A673 (cell line): ENCODE measurements at regions not wholly inside any gene's neighbourhood (a gene's known extent, or its start where the extent isn't known, plus 50 kb on each side); places are given as distances from the start of the nearest gene placed in this dataset.

Experiments
- EZH2 ChIP-seq: fragments of 200-600 bp; sonication (generic); IDR thresholded peaks from 2 replicates; pipeline ENCODE4 v1.6.1; 2017; ENCODE audit warnings: borderline replicate concordance, low read depth, mild to moderate bottlenecking, mixed read lengths, antibody characterized with exemption, low read length; ENCODE audit not compliant: poor library complexity, severe bottlenecking
- TF ChIP-seq, protein P1 (sequence below): fragments of 300-800, 200-600 bp; sonication (generic); conservative IDR thresholded peaks from 2 replicates; pipeline ENCODE4 v1.5.1; 2017; ENCODE audit warnings: low read depth, mild to moderate bottlenecking, antibody characterized with exemption, low read length, moderate library complexity, mixed read lengths

DNA sequence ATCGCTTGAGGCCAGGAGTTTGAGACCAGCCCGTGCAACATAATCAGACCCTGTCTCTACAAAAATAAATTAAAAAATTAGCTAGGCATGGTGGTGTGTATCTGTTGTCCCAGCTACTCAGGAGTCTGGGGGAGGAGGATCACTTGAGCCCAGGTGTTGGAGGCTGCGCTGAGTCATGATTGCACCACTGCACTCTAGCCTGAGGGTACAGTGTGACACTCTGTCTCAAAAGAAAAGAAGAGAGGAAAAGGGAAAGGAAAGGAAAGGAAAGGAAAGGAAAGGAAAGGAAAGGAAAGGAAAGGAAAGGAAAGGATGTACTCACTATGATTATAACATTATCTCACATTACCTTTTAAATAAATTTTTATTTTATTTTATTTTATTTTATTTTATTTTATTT lies 56.5 kb upstream of the MPP7 start:
- TF ChIP-seq, protein P1, sequence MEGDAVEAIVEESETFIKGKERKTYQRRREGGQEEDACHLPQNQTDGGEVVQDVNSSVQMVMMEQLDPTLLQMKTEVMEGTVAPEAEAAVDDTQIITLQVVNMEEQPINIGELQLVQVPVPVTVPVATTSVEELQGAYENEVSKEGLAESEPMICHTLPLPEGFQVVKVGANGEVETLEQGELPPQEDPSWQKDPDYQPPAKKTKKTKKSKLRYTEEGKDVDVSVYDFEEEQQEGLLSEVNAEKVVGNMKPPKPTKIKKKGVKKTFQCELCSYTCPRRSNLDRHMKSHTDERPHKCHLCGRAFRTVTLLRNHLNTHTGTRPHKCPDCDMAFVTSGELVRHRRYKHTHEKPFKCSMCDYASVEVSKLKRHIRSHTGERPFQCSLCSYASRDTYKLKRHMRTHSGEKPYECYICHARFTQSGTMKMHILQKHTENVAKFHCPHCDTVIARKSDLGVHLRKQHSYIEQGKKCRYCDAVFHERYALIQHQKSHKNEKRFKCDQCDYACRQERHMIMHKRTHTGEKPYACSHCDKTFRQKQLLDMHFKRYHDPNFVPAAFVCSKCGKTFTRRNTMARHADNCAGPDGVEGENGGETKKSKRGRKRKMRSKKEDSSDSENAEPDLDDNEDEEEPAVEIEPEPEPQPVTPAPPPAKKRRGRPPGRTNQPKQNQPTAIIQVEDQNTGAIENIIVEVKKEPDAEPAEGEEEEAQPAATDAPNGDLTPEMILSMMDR: no peak
- TF ChIP-seq EZH2: no peak
